ENCODE measurements at regions not wholly inside any gene's neighbourhood (a gene's known extent, or its start where the extent isn't known, plus 50 kb on each side); places are given as distances from the start of the nearest gene placed in this dataset.

- TF ChIP-seq CTCF (IDR thresholded peaks at IDR 0.05; ENCODE audit: poor library complexity, severe bottlenecking) (no peak), REST (IDR thresholded peaks at IDR 0.05; ENCODE audit: borderline replicate concordance) (no peak), SMC3 (conservative IDR thresholded peaks at IDR 0.05; ENCODE audit: poor library complexity) (no peak), EP300 (conservative IDR thresholded peaks at IDR 0.05; ENCODE audit: poor library complexity, severe bottlenecking) (no peak), POLR2AphosphoS5 (IDR thresholded peaks at IDR 0.05) (no peak), RAD21 (conservative IDR thresholded peaks at IDR 0.05) (no peak), EZH2 (IDR thresholded peaks at IDR 0.05; ENCODE audit: borderline replicate concordance, insufficient read depth, low read length, poor library complexity, severe bottlenecking) (no peak), MXI1 (conservative IDR thresholded peaks at IDR 0.05; ENCODE audit: poor library complexity, severe bottlenecking) (no peak)
These were observed 972.8 kb downstream of the HACE1 start for GRCh38 chr6:103886951-103887350.
